Gastrocnemius medialis (tissue), 4 donors: ENCODE measurements at regions not wholly inside any gene's neighbourhood (a gene's known extent, or its start where the extent isn't known, plus 50 kb on each side); places are given as distances from the start of the nearest gene placed in this dataset.

Experiments
- ATAC-seq, 2 donors: fragments of 150-250 bp; one replicate each; pipeline ENCODE4 v1.9.1; 2016
- DNase-seq, 2 donors: peaks; one replicate each; pipeline ENCODE4 v3.0.0-alpha.2; 2019
- H3K27ac ChIP-seq, 4 donors: fragments of 200-600 bp; sonication (generic); 1 replicate in 1 of 4; 2 replicates in 3 of 4; pipeline ENCODE4 v1.5.1; 2016 to 2018; ENCODE audit warnings: mild to moderate bottlenecking in 2 of 4, moderate library complexity in 1 of 4
- H3K27me3 ChIP-seq, 3 donors: fragments of 200-600 bp; sonication (generic) in 2 of 3; 1 replicate in 1 of 3; 2 replicates in 2 of 3; pipeline versions ENCODE4 v1.5.1 to v1.6.0; 2016 to 2019; ENCODE audit warnings: mild to moderate bottlenecking in 1 of 3, moderate library complexity in 1 of 3
- H3K36me3 ChIP-seq, 2 donors: fragments of 200-600 bp; sonication (generic) in 1 of 2; one replicate each; pipeline ENCODE4 v1.5.1; 2017 to 2018
- H3K4me1 ChIP-seq, 2 donors: fragments of 200-600 bp; sonication (generic) in 1 of 2; one replicate each; pipeline ENCODE4 v1.5.1; 2016 to 2017; ENCODE audit warnings: mild to moderate bottlenecking in 2 of 2
- H3K4me3 ChIP-seq, 4 donors: fragments of 200-600 bp; sonication (generic) in 3 of 4; 1 replicate in 1 of 4; 2 replicates in 3 of 4; pipeline ENCODE4 v1.5.1; 2016 to 2019; ENCODE audit warnings: mild to moderate bottlenecking in 2 of 4
- H3K9me3 ChIP-seq, 3 donors: fragments of 200-600 bp; sonication (generic) in 2 of 3; 1 replicate in 1 of 3; 2 replicates in 2 of 3; pipeline ENCODE4 v1.5.1; 2016 to 2019
- POLR2A ChIP-seq, 2 donors: fragments of 450-650 bp; IDR thresholded peaks; one replicate each; pipeline ENCODE4 v1.6.1; 2017; ENCODE audit warnings: antibody characterized with exemption in 2 of 2, mild to moderate bottlenecking in 2 of 2, moderate library complexity in 2 of 2
- in situ Hi-C, 4 donors: fragments of 200-750 bp; cut with MboI; loops; one replicate each; pipeline versions ENCODE4 v1.15.0 to v1.8.0; 2017; ENCODE audit warnings: low sequenced_read_pairs in 4 of 4
- intact Hi-C: fragments of 100-400 bp; cut with DNase I; formaldehyde crosslinking; loops from one replicate; pipeline ENCODE4 v1.15.1; 2023; ENCODE audit warnings: low total_unique reads
- TF ChIP-seq, protein P1 (sequence below), 5 experiments: fragments of 450-650 bp in 3 of 5; fragments of 200-600 bp in 2 of 5; sonication (generic) in 2 of 5; IDR thresholded peaks in 4 of 5; conservative IDR thresholded peaks in 1 of 5; 1 replicate in 4 of 5; 2 replicates in 1 of 5; pipeline ENCODE4 v1.5.1; 2016 to 2019; ENCODE audit warnings: antibody characterized with exemption in 5 of 5, mild to moderate bottlenecking in 3 of 5, moderate library complexity in 3 of 5

DNA sequence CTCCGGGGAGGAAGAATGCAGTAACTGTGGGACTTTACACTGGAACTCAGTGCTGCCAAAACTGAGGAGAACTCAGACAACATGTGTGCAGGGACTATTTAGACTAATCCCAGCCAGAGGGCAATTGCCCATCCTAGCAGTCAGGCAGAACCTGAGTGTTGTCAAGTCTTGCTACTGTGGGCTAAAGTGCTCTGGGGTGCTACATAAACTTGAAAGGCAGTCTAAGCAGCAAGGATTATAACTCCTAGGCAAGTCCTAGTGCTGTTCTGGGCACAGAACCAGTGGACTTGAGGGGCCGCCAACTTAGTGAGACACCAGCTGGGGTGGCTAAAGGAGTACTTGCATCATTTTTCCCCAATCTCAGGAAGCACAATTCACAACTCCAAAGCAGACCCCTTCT lies 363.8 kb upstream of the PTCHD4 start:
- Histone ChIP-seq H3K4me1 (no peaks in the 10 kb centered on the region), H3K27me3 (no peaks in the 10 kb centered on the region), H3K4me3 (no peak overlapping the region), H3K9me3 (no peaks in the 10 kb centered on the region), H3K27ac (no peak overlapping the region), H3K36me3 (no peaks in the 10 kb centered on the region)
- no peak for ATAC-seq
- TF ChIP-seq POLR2A (IDR thresholded peaks at IDR 0.05) = no peak
- TF ChIP-seq, protein P1, sequence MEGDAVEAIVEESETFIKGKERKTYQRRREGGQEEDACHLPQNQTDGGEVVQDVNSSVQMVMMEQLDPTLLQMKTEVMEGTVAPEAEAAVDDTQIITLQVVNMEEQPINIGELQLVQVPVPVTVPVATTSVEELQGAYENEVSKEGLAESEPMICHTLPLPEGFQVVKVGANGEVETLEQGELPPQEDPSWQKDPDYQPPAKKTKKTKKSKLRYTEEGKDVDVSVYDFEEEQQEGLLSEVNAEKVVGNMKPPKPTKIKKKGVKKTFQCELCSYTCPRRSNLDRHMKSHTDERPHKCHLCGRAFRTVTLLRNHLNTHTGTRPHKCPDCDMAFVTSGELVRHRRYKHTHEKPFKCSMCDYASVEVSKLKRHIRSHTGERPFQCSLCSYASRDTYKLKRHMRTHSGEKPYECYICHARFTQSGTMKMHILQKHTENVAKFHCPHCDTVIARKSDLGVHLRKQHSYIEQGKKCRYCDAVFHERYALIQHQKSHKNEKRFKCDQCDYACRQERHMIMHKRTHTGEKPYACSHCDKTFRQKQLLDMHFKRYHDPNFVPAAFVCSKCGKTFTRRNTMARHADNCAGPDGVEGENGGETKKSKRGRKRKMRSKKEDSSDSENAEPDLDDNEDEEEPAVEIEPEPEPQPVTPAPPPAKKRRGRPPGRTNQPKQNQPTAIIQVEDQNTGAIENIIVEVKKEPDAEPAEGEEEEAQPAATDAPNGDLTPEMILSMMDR (IDR thresholded peaks at IDR 0.05 in 4 of 5, conservative IDR thresholded peaks at IDR 0.05 in 1 of 5) = no peak
- intact Hi-C loops (no loop called here), in situ Hi-C loops (no loop called here)
- DNase-seq = no peak

DNA sequence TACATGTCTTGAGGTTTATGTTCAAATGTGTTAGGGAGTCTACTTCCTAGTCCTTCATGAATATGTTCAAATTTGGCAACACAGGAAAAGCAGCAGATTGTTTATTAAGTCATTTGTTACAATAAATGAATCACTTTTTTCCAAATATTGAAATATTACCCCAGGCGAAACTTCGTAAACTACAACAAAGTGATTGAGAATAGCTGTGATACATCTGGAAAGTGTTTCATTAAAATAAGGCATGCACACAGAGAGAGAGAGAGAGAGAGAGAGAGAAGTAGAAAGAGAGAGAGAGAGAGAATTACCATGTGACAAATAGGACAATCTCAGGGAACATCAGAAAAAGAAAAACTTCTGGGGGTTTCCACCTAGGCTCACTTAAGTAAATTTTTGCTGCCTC lies 363.1 kb upstream of the PTCHD4 start:
- no peaks in the 10 kb centered on the region for H3K4me1 ChIP-seq
- H3K9me3 ChIP-seq = no peaks in the 10 kb centered on the region
- no peaks in the 10 kb centered on the region for H3K27me3 ChIP-seq
- H3K4me3 ChIP-seq = no peak overlapping the region
- no peak for TF ChIP-seq POLR2A (IDR thresholded peaks at IDR 0.05)
- TF ChIP-seq, protein P1 (IDR thresholded peaks at IDR 0.05 in 4 of 5, conservative IDR thresholded peaks at IDR 0.05 in 1 of 5) = no peak
- in situ Hi-C loops (no loop called here), intact Hi-C loops (no loop called here)
- H3K27ac ChIP-seq = no peak overlapping the region
- H3K36me3 ChIP-seq = no peaks in the 10 kb centered on the region
- no peak for ATAC-seq
- DNase-seq = no peak

DNA sequence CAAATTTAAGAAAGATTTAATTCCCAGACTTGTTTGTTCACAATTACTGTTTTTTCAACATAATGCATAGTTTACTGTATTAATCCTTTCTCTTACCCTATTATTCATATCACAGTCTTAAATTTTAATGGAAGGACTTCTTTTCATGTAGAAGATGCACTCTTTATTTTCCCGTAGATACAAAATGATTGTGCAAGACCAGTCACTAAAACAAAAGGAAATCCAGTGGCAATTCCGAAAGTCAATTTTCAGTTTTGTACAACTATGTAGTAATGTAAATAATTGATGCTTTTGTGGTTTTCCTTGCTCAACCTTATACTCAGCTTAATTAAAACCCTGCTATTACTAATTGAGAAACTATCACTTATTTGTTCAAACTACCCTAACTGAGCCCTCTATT lies 361.5 kb upstream of the PTCHD4 start:
- Histone ChIP-seq H3K4me1 (no peaks in the 10 kb centered on the region), H3K27me3 (no peaks in the 10 kb centered on the region), H3K4me3 (no peak overlapping the region), H3K9me3 (no peaks in the 10 kb centered on the region), H3K27ac (no peak overlapping the region), H3K36me3 (no peaks in the 10 kb centered on the region)
- ATAC-seq = no peak
- TF ChIP-seq POLR2A (IDR thresholded peaks at IDR 0.05) = no peak
- TF ChIP-seq, protein P1 (IDR thresholded peaks at IDR 0.05 in 4 of 5, conservative IDR thresholded peaks at IDR 0.05 in 1 of 5) = no peak
- in situ Hi-C loops = no loop called here
- intact Hi-C loops = no loop called here
- DNase-seq = no peak

DNA sequence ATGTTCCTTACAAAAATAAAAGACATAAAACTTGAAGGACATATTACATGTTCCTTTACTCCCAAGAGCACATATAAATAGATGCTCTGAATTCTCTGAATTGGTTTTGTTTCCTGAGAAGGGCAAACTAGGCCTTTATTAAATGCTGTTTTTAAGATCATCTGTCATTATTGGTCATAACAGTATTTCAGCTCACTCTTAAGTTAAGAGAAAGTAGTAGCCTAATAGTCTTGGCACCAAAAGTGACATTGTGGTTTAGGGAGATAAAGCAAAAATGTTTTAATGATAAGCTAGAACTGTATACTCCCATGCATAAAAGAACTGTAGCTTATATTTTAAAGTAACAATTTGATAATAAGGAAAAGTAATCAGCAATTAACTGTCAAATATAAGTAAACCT lies 361.1 kb upstream of the PTCHD4 start:
- Histone ChIP-seq H3K9me3 (no peaks in the 10 kb centered on the region), H3K36me3 (no peaks in the 10 kb centered on the region), H3K27ac (no peak overlapping the region), H3K4me1 (no peaks in the 10 kb centered on the region), H3K4me3 (no peak overlapping the region), H3K27me3 (no peaks in the 10 kb centered on the region)
- DNase-seq = no peak
- intact Hi-C loops = no loop called here
- ATAC-seq = no peak
- in situ Hi-C loops = no loop called here
- TF ChIP-seq POLR2A (IDR thresholded peaks at IDR 0.05) = no peak
- TF ChIP-seq, protein P1 (IDR thresholded peaks at IDR 0.05 in 4 of 5, conservative IDR thresholded peaks at IDR 0.05 in 1 of 5) = no peak

DNA sequence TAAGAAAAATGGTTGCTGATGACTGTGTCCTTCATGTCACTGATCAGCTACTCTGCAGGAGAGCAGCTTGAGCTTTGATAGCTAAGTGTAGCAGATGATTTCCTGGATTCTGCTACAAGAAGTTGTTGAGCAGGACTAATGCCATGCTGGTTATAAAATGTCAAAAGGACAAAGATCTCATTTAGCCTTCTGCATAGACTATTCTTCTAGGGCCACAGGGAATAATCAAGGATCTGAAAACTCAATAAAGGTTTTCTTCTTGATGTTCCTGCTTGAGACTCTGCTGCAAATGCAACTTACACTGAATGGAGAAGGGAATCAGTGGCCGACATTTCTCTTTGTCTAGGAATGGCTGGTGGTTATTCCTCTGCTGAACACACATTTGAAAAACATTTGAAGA lies 360.3 kb upstream of the PTCHD4 start:
- DNase-seq = no peak
- intact Hi-C loops (no loop called here), in situ Hi-C loops (no loop called here)
- H3K4me1 ChIP-seq = no peaks in the 10 kb centered on the region
- TF ChIP-seq, protein P1 (IDR thresholded peaks at IDR 0.05 in 4 of 5, conservative IDR thresholded peaks at IDR 0.05 in 1 of 5) = no peak
- no peak for TF ChIP-seq POLR2A (IDR thresholded peaks at IDR 0.05)
- H3K9me3 ChIP-seq = no peaks in the 10 kb centered on the region
- H3K27ac ChIP-seq = no peak overlapping the region
- no peak for ATAC-seq
- no peaks in the 10 kb centered on the region for H3K36me3 ChIP-seq
- H3K4me3 ChIP-seq = no peak overlapping the region
- no peaks in the 10 kb centered on the region for H3K27me3 ChIP-seq
